Activated CD4-positive, alpha-beta T cell treated with anti-CD3 and anti-CD28 coated beads for 24 hours (primary cell): ENCODE measurements at regions not wholly inside any gene's neighbourhood (a gene's known extent, or its start where the extent isn't known, plus 50 kb on each side); places are given as distances from the start of the nearest gene placed in this dataset.
"Not testable (repeated sequence)": the region's sequence is repeated elsewhere in the genome, so short reads cannot be mapped to it uniquely, and the experiment has no call there.

ENCODE experiments used
- DNase-seq, 2 donors: peaks; one replicate each; pipeline ENCODE4 v3.0.0-alpha.2; 2020; ENCODE audit warnings: low read depth in 2 of 2

DNA sequence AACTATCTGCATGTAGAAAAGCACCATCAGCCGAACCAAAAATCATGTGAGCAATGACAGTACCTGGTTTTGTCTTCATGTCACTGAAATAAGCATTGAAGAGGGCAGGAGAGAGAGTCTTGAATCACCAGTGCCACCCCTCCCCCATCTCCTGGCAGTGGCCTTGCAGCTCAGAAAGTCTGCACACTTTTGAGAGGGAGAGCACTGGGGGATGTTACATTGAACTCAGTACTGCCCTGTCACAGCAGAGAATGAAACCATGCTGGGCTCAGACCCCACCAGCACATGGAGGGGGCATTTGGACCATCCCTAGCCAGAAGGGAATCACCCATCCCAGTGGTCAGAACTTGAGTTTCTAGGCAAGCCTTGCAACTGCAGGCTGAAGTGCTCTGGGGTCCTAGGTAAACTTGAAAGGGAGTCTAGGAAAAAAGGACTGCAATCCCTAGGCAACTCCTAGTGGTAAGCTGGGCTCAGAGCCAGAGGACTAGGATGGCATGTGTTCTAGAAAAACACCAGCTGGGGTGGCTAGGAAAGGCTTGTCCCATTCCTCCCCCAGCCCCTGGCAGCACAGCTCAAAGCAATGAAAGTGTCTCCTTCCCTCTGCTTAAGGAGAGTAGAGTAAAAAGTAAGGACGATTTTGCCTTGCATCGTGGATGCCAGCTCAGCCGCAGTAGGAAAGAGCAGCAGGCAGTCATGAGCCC, 259.9 kb upstream of the MYT1L start:
- no peak for DNase-seq

DNA sequence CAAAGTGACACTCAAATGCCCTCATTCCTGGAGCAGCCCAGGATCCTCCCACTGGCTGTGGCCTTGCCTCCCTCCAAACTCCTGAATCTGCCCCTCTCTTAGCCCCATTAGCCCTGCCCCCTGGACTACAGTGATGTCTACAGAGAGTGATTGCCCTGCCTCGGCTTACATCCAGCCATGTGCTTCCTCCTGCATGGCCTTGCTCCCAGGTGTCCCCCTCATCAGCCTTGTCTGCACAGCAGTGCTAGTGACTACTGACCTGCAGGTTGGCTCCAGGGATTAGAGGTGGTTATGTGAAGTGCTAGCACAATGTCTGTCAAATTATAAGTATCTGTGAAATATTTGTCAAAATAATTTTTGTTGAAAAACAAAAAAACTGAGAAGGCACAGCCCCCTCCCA, 259.1 kb upstream of the MYT1L start:
- no peak for DNase-seq

DNA sequence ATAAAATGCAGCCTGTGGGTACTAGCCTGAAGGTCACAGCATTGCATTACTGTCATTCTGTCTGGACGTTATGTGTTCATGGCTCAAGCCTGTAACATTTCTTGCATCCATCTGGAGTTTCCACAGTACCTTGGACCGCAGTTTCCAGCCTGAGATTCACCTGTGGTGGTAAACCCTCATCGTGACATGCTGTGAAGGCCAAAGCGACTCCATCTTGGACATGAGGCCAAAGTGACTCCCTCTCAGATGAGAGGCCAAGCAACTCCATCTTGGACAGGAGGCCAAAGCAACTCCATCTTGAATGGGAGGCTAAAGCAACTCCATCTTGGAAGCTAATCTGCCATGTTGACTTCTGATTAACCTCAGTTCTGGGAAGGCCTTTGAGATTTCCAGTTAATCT, 257.7 kb upstream of the MYT1L start:
- DNase-seq = no peak

DNA sequence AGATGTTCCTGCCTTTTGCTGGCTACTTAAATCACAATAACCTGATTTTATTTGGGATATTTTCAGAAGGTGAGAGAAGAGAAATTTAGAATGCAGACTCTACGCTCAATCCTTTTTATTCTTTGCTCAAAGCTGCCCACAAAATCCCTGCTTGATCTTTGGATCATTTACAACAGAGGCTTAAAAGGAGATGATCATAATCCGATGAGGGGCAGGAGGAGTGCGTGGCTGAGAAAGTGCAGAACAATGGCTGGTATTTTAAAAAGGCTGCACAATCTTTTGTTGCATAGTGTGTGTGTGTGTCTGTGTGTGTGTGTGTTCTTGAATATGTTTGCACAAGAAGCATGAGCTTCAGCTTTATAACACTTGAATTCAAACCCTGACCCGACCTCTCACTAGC, 256.3 kb upstream of the MYT1L start:
- no peak for DNase-seq

DNA sequence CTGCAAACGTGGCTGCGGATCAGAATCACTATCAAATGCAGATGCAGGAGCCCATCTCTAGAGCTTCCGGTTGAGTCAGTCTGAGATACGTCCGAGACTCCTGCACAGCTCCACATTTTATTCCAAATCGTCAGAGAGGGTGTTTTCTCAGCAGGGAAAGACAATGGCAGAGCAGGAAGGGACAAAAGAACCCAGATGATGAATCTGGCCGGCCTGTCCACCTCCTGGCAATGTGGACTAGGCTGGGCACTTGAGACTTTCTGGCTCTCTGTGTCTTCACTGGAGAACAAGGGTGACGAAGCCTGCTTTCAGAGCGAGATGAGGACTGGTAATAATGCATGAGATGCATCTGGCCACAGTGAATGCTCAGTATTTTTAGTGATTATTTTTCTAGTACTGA, 255.9 kb upstream of the MYT1L start:
- DNase-seq = no peak

DNA sequence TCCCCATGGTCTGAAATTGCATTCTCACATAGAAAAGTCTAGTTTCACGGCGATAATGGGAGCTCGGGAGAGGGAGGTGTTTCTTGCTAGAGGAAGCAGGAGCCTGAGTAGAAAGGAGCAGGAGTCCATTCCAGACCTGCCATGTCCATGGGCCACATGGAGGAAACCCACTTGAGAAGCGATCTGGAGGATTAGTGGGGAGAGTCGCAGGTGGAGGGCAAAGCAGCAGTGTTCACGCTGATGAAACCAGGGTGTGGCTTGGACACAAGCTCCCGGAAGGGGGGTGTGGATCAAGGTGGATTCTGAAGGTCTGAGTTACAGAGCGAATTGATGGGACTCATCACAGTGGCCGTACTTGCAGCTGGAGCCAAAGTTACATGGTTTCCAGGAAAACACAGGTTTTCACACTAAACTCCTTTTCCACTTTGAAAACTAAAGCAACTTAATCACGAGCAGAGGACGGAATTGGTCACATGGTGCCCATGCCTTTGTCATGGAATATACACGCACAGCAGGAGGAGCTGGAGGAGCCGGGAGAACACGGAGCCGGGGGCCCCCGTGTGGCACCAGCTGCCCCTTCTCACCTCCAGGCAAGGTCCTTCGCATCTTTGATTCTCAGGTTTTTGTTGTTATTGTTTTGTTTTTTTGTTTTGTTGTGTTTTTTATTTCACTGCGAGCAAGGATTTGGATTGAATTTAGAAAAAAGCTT, 255.1 kb upstream of the MYT1L start:
- no peak for DNase-seq

DNA sequence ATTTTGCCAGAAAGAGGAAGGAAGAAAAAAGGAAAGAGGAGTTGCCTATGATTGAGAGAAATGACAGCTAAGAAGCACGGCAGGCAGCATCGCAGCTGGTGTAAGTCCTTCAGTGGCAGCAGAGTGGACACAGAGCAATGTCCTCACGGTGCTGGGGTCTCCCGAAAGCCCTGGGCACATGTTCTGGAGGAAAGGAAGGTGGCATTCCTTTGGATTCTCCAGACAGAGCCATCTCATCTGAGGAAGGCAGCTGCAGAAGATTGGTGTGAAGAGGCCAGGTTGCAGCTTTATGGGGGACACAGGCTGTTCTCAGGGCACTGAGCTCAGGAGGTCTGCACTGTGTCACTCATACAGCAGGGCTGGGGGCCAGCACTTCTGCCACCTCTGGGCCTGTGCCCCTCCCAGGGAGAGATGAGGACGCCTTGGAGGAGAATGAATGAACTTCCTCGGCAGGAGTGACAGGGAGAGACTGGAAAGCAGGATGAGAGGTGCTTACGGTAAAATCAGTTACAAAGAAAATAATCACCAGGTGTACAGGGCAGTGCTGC, 252.0 kb upstream of the MYT1L start:
- no peak for DNase-seq

DNA sequence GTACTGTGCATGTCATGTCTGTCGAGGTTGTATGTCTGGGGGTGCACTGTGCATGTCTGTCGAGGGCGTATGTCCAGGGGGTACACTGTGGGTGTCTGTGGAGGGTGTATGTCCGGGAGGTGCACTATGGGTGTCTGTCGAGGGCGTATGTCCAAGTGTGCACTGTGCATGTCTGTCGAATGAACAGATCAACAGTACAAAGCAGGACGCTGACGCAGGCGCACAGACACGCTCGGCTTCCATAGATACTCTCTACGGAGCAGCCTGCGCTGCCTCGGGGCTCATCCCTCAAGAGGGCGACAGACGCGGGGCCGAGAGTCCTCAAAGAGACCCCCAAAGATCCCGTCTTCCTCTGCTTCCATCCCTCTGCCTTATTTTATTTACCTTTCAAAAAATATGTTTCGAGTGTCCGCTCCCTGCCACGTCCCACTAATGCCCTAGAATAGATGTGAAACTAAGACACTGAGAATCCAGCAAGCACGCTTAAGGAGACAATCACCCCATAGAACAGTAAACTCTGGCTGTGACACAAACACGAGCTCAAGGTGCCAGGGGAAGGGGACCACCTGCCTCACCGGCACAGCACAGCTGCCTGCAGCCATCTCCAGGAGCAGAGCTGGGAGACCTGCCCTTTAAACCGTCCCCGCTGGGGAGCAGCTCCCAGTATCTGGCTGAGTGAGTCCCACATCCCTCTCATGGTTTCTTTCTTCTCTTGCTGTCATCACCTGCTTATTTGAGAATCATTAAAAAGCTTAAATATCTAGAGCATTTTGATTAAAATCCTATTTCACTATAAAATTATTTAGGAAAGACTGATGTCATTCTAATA, 250.5 kb upstream of the MYT1L start:
- DNase-seq = no peak

DNA sequence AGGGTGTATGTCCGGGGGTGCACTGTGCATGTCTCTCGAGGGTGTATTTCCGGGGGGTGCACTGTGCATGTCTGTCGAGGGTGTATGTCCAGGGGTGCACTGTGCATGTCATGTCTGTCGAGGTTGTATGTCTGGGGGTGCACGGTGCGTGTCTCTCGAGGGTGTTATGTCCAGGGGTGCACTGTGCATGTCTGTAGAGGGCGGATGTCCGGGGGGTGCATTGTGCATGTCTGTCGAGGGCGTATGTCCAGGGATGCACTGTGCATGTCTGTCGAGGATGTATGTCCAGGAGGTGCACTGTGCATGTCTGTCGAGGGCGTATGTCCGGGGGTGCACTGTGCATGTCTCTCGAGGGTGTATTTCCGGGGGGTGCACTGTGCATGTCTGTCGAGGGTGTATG, 249.8 kb upstream of the MYT1L start:
- DNase-seq = not testable (repeated sequence)

DNA sequence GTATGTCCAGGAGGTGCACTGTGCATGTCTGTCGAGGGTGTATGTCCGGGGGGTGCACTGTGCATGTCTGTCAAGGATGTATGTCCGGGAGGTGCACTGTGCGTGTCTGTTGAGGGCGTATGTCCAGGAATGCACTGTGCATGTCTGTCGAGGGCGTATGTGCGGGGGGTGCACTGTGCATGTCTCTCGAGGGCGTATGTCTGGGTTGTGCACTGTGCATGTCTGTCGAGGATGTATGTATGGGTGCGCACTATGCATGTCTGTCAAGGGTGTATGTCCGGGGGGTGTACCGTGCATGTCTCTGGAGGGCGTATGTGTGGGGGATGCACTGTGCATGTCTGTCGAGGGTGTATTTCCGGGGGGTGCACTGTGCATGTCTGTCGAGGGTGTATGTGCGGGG, 249.3 kb upstream of the MYT1L start:
- no peak for DNase-seq

DNA sequence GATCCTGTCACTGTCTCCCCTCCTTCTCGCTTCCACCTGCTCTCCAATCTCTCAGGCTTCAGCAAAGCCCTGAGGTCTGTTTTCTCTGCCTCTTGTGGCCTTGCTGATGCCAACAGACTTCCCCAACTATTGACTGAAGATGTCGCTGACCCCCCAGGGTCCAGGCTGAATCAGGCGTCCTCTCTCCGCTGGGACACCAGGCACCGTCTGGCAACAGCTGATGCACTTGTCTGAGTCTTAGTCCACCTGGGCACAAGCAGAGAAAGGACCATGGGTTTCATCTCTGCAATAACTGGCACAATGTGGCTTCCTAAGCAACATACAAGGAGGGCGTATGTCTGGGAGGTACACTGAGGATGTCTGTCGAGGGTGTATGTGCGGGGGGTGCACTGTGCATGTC, 248.7 kb upstream of the MYT1L start:
- no peak for DNase-seq

DNA sequence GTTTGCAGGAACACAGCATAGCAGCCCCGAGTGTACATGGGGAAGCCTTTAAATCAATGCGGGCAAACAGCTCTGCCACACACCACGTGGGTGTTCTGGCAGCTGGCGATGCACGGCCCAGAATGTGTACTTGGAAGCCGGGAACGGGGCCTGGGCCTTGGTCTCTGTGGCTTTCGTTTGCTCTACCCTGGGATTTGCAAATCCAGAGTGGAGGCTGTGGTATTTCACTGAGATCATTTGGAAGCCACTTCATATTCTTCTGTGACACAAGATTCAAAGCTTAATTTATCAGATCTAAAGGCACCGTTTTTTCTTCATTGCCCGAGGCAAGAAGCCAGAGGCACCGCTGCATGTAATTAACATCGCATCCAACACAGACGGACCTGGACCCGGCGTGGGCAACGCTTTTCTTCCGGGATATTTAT, 246.3 kb upstream of the MYT1L start:
- DNase-seq = no peak

DNA sequence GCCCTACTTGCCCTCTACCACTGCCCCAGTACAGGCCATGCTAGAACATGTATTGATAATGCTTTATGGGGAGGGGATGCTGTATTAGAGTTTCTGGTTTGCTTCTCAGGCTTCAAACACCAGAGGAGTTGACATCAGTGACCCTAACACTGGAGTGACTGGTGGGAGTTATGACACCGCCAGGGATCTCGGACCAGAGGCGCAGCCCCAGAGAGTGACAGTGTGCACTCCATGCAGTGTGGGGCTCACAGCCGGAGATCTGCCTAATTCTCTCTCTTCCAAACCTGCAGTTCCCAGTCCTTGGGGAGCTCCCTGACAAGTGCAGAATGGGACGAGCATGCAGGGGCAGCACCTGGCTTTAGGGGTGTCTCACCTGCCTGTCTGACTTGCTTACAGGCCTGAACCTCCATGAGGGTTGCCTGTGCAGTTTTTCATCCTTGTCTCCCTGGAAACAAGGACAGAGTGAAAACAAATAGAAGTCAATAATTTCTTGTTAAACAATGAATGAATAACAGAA, 244.9 kb upstream of the MYT1L start:
- no peak for DNase-seq

DNA sequence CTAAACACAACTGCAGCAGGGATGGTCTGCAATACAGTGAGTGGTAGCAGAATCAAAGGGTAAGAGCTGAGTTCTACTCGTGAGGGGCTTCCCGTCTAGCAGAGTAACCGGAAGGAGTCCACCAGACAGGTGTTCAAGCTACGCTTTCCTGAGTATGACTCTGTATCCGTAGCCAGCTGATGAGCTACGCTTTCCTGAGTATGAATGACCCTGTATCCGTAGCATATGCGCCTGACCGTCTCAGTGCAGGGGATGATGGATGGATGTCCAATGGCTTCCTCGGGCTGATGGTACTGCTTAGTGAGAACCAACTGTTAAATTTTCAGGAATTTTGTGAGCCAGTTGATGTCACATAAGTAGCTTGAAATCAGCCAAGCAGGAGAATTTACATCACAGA, 244.1 kb upstream of the MYT1L start:
- DNase-seq = no peak

DNA sequence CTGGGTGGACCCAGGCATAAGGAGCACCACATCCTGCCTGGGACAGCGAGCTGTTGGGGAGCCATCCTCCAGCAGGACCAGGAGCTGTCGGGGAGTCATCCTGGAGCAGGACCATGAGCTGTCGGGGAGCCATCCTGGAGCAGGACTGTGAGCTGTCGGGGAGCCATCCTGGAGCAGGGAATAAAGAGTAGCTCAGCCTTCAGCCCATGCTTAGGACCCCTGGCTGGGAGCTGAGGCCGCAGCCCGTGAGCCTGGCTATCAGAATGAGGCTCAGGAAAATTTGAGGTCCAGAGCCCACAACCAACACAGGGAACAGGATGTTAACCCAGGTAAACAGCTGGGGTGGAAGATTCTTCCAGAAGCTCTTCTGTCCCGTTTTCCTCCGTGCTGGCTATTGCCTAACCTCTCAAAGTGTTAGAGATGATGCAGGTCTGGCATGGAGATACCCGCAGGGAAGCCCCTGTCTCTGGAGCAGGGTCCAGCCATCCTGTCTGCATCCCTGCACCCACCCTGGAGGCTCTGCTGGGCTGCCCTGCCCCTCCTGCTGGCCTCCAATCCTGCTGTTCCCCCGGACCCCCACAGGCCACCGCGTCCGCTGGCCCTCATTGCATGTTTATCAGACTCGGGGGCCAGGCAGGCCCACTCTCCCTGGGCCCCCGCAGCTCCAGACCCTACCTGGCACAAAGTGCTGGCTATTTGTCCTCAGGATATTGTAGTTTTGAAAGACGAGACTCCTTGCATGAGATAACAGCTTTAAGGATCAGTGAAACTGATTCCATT, 243.5 kb upstream of the MYT1L start:
- DNase-seq = no peak

DNA sequence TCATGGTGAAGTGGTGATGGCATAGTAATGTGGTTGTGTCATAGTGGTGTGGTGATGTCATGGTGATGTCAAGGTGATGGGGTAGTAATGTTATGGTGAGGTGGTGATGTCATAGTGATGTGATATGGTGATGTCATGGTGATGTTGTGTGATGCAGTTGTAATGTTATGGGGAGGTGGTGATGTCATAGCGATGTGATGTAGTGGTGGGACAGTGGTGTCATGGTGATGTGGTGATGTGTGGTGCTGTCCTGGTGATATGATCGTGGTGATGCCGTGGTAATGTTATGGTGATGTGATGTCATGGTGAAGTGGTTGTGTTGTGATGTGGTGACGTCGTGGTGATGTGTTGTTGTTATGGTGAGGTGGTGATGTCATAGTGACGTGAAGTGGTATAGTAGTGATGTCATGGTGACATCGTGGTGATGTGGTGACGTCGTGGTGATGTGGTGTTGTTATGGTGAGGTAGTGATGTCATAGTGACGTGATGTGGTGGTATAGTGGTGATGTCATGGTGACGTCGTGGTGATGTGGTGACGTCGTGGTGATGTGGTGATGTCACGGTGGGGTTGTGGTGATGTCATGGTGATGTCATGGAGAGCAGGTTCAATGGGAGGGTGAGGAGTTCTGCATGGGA, 242.7 kb upstream of the MYT1L start:
- no peak for DNase-seq

DNA sequence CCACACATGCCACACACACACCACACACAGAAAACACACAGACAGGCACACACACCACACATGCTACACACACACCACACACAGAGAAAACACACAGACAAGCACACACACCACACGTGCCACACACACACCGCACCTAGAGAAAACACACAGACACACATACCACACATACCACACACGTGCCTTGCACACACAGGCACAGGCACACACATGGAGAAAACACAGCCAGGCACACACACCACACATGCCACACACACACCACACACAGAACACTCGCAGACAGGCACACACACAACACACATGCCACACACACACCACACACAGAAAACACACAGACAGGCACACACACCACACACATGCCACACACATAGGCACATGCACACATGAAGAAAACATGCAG, 242.1 kb upstream of the MYT1L start:
- DNase-seq = no peak

DNA sequence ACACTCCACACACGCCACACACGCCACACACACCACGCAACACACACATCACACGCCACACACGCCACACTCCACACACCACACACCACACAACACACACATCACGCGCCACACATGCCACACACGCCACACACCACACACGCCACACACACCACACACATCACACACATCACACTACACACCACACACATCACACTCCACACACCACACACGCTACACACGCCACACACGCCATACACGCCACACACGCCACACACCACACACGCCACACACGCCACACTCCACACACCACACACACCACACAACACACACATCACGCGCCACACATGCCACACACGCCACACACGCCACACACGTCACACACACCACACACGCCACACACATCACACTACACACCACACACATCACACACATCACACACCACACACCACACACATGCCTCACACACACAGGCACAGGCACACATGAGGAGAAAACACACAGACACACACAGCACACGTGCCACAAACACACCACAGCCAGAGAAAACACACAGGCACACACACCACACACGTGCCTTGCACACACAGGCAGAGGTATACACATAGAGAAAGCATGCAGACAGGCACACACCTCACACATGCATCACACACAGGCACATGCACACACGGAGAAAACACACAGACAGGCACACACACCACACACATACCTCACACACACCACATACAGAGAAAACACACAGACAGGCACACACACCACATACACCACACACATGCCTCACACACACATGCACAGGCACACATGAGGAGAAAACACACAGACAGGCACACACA, 241.5 kb upstream of the MYT1L start:
- no peak for DNase-seq

DNA sequence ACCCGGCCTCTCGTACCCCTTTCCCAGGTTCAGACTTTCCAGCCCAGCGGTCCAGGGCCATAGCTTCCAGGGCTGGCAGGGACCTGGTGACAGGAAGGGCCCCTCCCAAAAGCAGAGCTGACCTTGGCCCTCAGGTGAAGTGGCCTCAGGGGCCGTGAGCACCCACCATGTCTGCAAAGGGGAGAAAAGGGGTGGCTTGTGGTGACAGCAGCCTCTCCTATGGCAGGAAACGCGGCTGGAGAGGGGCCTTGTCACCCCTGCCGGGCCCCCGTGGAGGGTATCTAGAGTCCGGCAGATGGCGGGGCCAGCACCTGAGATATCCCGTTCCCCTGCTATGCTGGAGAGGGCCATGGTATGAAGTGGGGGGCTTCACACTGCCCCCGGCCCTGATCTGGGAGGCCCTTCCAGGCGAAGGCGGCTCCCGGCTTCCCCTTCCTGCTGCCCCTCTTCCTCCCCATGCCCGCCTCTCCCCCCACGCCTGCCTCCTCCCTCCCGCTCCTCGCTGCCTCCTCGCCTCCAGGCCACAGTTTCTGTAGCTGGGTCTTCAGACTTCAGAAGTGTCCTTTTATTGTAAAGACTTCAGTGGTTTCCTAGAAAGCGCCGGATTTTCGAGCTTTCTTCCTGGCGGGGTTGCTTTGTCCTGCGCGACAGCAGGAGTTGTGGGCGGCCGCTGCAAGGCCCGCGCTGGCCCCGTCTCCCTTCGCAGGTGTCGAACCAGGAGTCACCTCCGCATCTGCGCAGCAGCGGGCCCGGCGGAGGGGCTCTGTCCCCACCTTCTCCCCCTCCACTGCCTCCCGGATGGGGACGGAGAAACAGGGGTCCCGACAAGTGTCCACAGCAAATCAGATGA, 240.5 kb upstream of the MYT1L start:
- no peak for DNase-seq
